ENCODE measurements at regions not wholly inside any gene's neighbourhood (a gene's known extent, or its start where the extent isn't known, plus 50 kb on each side); places are given as distances from the start of the nearest gene placed in this dataset.

- no peaks in the 10 kb centered on the region for H3K4me1 ChIP-seq (ENCODE audit: control insufficient read depth in 2 of 2, insufficient read depth in 2 of 2, low read length in 2 of 2)
- H3K27me3 ChIP-seq (ENCODE audit: control insufficient read depth in 2 of 2, insufficient read depth in 2 of 2, low read length in 2 of 2): no peaks in the 10 kb centered on the region
- no peak overlapping the region for H3K27ac ChIP-seq (ENCODE audit: low read depth in 2 of 2, low read length in 2 of 2)
- no peaks in the 10 kb centered on the region for H3K9me3 ChIP-seq (ENCODE audit: control insufficient read depth in 2 of 2, low read length in 2 of 2)
- H3K36me3 ChIP-seq (ENCODE audit: control insufficient read depth in 2 of 2, insufficient read depth in 2 of 2, low read length in 2 of 2): no peaks in the 10 kb centered on the region
- no peak overlapping the region for H3K4me3 ChIP-seq (ENCODE audit: low read length in 2 of 2)
- H3K9ac ChIP-seq (ENCODE audit: low read depth in 1 of 2, low read length in 2 of 2): no peak overlapping the region
Observed at GRCh38 chr13:37919329-37919880, 49.8 kb upstream of the TRPC4 start.

Measured in mucosa of rectum (tissue), 2 donors.